Left forelimb (tissue), 1 donor: ENCODE measurements at regions not wholly inside any gene's neighbourhood (a gene's known extent, or its start where the extent isn't known, plus 50 kb on each side); places are given as distances from the start of the nearest gene placed in this dataset.

Experiments
- DNase-seq: peaks from one replicate; pipeline ENCODE4 v3.0.0-alpha.2; 2018; ENCODE audit warnings: low spot score

DNA sequence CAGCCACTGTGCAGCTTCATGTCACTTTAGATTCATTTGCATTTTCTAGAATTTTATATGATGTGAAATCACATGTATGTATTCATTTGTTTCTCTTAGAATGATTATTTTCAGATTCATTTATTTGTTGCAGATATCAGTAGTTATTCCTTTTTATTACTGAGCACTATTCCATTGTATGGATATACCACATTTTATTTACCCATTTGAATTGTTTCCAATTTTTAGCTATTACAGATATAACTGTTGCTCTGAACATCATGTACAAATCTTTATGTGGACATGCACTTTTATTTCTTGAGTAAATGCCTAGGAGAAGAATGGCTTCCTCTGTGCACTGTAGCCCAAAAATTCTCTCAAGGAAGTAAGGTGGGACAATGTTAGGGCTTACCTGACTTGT, 767.8 kb upstream of the FANCL start:
- DNase-seq: no peak

DNA sequence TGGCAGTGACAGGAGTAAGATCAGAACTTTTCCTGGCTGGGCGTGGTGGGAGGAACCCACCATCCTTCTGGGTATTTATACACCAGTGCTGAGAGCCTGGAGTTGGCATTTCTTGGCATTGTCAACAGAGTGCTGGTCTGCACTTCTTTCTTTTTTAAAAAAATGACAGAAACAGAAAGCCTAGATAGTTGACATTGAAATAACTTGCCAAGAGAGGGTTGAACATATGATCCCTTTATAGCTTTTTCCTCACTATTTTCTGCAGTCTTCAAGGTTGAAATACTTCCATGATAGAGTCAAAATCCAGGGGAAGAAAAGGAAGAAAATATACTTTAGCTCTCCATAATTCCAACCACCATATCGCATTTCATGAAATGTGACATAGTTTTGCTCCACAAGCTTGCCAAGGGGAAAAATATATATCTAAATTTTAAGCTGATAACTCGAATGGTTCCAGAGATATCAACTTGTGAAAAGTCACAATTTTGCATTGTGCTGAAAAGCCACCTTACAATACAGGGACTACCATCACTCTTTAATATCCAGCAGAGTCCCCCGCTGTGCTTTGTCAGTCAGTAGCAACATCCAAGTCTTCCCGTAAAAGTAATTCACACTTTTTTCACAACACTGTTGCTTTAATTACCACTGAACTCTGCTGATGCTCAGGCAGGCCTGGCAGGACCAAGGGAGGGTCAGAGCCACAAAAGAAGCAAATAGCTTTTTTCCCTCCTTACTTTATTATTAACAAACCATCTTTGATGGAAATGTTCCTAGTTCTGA, 764.9 kb upstream of the FANCL start:
- no peak for DNase-seq

DNA sequence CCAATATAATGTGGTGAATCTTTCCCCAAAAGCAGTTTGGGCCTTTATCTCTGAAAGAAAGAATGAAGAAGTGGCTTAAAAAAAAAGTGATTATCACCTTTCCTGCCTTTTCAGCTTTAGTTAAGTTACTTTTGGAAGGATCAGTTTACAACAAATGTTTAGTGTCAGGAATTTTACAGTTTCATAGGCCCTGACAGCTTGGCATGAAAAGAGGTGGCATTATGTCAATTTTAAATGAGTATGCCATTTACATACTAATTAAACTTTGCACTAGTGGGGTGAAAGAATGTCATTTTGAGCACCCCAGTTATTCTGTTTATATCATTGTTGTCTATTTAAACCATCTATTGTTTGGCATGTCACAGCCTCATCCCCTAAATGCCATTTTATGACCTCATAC, 763.5 kb upstream of the FANCL start:
- DNase-seq: no peak

DNA sequence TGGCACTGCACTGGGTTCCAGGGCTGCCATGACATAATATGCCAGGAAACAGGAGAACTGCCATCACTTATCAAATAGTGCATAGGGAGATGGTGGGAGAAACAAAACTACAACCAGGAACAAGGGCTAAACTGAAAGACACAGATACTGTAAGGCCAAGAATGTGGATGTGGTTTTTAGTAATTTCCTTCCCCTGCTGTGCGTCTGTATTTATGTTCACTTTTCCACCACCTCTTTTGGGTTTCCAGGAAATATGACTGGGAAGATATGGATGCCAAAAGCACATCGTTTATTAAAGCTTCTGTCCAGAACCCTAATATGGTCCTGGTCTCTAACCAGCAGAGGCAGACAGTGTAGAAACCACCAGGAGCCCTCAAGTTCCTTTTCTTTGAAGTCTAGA, 759.7 kb upstream of the FANCL start:
- no peak for DNase-seq

DNA sequence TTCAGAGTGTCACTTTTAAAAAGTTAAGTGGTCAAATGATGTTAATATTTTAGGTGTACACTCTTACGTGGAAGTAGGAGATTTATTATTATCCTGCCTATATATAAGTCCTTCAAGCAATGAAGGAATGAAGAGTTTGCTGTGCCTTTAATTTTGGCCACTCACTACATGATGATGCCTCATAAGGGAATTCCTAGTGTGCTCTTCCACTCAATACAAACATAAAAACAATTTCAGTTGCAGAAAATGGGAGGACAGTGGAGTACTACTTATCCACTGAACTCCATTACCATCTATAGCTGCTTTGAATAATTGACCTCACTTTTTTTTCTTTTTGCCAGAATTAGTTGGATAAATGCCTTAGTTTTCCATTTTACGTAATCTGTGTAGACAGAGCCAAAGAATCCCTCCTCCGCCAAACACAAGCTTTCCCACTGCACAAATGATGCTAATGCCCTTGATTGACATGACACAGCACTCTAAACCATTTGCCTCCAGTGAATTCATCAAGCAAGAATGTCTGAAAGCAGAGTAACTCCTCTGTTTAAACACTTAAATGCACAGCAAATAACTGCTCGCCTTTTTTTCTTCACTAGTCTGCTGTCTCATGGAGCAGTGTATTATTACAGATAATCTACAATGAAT, 751.1 kb upstream of the FANCL start:
- no peak for DNase-seq

DNA sequence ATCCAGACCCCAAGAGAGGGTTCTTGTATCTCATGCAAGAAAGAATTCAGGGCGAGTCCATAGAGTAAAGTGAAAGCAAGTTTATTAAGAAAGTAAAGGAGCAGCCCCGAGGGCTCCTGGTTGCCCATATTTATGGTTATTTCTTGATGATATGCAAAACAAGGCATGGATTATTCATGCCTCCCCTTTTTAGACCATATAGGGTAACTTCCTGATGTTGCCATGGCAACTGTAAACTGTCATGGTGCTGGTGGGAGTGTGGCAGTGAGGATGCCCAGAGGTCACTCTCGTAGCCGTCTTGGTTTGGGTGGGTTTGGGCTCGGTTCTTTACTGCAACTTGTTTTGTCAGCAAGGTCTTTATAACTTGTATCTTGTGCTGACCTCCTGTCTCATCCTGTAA, 750.2 kb upstream of the FANCL start:
- no peak for DNase-seq

DNA sequence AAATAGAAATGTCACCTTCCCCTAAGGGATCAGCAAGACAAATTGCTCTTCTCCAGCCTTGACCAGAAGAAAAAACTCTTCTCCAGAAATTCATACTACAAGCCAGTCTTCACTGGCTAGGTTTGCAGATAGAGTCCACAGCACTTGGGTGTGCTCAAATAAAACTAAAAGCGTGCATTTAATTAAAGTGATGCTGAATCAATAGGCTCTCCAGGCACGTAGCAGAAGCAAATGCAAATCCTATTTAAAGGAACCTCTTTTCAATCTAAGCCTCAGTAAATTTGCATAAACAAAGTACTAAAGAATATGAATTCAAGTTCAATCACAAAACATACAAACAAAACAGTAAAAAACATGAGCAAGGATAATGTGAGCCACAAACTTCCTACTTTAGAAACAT, 744.4 kb upstream of the FANCL start:
- no peak for DNase-seq

DNA sequence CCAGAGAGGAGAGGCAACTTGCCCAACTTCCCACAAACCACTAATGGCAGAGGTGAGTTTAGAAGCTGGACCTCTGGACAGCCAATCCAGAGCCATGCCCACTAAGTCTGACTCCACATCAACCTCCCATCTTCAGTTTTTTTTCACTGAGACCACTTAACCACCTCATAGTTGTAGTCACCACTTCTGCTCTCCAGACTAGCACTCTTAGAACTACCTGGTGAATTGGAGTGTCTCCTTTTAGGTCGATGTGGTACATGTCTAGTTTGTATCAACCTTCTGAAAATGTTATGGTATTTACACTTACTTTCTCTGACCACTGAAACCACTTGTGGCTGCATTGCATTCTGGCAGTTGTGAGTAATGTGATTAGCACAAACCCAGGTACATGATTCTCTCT, 743.6 kb upstream of the FANCL start:
- no peak for DNase-seq

DNA sequence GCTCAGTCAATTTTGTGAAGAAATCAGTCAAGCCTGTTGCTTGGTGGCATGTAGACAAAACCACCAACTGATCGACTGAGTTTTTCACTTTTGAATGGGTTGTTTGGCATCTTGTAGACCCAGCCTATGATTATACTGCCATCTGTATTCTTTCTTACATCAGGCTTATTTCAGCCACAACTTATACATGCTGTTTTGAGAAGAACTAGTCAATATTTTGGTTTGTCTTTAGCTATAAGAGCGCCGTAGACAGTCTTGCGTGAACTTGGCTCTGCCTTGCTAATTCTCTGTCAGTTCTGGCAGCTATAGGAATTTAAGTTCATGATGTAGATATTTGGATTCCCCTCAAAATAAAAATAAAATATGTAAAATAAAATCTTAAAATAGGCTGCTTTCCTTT, 742.0 kb upstream of the FANCL start:
- no peak for DNase-seq

DNA sequence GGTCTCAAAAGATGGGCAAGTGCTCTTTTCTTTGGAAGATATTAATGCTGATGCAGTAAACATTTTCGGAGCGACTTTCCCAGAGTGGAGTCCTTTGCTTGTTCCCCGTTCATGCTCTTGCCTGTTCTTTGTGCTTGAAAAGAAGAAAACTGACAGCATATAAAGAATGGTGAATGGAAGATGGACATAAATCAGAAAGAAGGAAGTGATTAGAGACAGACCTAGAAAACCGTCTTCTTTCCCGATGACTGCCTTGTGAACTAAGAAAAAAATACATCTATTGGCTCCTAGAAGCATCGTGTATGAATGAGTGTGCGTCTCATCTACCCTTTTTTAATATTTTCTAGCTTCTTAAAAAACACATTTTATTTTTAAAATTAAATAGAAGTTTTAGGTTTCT, 740.1 kb upstream of the FANCL start:
- no peak for DNase-seq

DNA sequence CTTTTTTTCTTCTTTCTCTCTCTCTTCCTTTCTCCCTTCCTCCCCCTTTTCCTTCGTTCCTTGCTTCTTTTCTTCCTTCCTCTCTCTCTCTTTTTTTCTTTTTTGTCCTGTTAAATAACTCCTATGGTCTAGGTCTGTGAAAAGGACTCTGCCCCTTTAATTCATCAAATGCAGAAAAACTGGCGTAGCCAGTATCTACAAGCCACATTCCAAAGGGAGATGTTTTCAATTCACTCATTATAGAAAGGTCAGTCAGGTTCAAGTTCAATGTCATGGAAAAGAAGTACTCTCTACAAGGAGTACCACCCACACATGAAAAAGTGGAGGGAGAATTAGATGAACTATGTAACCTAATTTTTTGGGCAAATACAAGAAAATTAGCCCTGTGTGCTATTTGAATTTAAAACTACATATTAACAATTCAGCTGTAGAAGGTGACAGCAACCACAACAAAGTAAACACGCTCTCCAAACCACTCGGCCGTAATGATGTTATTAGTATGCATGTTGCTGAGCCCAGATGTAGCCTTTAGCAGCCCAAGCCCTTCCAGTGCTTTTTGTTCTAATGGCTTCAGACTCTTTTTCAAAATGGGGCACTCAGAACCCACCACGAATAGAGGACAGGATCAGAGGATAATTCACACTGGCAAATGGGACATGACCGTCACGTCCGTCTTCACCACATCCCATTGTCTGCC, 735.4 kb upstream of the FANCL start:
- DNase-seq: no peak

DNA sequence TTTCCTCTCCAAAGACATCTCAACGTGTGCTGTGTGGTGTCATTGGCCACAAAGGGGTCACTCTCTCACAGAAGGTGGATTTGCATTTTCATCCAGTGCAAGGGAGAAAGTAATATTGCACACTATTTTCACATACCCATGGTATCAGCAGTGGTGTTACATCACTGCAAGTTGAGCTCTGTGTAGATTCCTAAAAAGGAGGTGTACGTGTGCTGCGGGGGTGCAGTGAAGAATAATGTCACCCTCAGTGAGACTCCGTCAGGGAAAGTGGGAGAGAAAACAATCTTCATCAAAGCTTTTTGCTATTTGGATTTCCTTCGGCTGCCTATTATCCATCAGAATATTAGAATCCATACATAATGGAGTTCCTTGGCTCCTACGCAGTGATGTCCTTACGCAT, 733.8 kb upstream of the FANCL start:
- no peak for DNase-seq

DNA sequence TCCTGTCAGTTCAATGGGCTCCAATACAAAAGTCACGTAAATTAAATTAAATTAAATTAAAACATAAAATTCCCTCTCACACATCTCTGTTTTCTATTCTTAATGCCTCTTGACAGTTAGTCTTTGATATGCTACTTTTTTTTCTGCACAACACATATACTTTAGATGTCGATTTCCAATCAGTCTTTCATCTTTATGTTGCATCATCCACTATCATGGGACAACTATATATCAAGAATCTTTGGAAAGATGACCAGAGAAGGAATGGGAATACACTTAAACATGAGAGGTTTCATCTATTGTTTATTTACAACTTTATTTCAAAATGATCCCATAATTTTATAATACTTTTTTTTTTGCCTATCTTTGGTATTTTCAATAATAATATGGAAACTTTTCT, 733.3 kb upstream of the FANCL start:
- no peak for DNase-seq

DNA sequence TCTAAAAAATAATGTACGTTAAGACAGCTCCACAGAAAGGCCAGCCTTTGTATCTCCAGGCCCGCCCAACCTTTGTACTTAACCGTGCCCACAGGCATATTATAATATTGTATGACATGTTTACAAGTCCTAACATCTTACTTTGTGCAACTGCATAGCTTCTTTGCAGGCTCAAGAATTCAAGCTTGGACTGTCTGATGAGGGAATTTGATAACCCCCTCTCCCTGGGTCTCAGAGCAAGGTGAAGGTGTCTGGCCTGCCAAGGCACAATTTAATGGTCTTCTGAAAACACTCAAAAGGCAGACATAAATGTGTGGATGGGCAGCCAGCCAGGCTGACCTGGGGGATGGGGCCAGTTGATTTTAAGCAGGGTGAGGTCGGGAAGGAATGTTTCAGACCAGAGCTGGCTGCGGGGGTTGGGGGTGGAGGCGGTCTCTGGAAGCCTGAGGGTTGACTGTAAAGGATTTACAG, 732.7 kb upstream of the FANCL start:
- no peak for DNase-seq

DNA sequence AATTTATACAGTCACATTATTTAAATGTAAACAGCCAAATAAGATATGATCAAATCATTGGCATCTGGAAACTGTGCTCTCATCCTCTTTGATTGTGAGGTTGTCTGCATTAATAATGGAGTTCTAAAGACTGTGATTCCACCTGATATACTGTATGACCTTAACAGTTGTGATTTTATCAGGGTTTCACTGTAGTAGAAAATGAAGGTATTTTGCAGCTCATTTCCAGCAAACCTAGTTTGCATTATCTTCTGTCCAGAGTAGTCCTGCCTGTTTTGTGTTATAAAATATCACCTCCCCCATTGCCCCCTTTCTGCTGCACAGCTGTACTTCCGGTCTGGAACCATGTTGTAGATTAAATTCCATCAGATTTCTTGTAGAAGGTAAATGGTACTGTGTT, 731.6 kb upstream of the FANCL start:
- no peak for DNase-seq

DNA sequence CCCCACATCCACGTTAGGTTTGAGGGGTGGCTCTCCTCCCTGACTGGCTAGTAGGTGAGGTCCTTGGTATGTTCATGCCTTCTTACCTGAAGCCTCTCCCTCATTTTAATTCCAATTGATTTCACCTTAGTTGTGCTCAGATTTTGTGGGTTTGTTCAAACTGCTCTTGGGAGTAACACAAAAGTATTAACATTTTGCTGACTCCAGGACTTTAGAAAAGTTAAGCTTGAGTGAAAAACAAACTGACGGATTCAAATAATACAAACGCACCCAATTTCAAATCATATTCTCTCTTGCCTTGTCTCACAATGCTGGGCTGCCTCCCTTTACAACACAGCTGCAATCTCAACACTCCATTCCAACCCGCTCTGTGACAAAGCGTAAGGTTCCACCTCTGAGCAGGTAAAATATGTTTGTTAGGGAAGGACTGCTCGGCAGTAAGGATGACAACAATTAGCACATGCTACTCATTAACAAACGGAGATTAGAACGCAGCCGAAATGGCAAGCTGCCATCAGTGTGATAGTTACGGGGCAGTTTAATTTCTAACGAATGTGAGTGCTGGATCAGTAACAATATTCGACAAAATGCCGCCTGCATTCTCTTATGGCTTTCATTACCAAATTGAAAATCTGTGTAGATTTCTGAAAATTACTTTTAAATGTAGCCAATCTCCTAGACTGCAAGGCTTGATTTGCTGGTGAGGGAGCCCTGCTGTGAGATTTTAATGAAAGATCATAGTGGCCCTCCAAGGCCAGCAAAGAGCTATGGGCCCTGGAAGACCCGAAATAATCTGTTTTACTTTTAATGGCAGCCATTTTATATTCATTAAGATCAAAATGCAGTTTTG, 730.6 kb upstream of the FANCL start:
- DNase-seq: no peak

DNA sequence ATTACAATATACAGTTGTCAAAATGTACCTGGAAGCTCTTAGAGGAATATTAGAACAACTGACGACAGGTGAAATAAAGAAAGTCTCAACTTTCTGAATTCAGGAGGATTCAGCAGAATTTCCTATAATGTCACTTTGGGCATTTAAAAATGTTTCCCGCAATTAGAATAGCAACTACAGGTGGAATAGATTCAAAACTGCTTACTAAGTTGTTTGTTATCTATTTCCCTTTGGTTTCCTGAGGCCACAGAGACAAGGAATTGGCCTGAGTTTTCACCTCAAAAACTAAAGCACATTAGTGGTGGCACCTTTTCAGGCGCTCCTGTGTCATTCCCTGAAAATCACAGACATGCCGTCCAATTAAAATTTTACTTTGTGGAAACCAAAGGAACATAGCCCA, 729.2 kb upstream of the FANCL start:
- no peak for DNase-seq

DNA sequence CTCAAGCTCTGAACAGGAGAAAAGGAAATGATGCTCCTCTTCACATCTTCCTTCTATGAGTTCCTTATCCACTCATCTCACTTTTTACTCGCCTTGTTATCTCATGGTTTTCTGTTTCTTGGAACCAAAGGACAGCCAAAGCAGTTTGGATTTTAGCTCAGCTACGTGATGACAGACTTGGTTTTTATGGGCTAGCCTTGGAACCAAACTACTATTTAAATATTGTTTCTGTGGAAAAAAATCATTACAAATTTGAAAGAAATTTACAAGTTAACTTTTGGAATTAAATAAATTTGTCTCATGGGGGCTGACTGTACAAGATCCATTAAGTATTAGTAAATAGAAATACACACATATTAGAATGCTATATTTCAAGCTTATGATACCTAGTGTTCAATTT, 727.8 kb upstream of the FANCL start:
- DNase-seq: no peak

DNA sequence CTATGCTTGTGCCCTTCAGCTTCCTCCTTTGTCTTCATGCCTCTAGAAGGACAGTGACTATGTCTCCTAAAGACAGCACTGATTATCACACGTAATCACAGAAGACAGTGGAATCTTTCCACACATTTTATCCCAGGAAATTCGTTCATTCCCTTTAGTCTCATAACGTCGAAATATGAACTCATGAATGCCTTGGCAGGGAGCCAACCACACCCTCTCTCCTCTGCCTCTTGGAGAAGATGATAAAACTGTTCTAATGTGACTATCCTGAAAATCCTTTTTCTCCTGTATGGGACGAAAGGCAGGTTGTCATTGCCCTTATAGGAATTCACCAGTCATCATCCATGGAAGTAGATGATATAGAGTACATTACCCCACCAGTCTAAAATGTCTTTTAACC, 726.6 kb upstream of the FANCL start:
- DNase-seq: no peak

DNA sequence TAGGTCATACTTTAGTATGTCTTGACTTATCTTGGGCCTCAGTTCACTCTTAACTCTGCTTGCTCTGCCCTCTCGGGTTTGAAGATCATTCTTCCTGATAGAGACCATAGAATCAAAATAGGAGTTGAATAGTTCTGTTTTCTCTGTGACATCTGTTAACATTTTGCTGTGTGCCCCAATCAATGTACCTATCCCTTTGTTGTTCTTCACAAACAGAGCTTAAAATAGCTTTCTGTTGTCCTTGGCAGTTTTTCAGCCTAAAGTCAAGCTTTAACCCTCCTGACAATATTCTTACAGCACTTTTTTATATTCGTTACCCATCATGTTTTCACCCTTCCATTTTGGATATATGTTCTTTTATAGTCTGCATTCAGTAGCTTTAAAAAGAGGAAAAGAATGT, 724.5 kb upstream of the FANCL start:
- no peak for DNase-seq

DNA sequence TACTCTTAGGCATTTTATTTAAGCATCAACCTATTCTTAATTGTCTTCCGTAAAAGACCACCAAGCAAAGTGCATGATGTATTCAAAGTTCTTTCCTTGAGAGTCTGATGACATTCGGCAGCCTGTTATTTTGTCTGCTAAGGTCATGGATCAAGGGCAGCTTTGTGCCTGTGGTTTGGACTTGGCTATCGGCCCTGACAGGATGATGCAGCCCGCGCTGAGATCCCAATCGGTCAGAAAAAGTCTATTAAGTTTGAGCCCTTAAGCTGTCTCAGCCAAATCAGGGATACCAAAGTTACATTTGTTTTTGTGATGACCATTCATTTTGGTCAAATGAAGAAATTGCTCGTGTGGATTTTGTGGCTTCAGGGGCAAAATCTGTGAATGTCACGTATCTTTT, 718.9 kb upstream of the FANCL start:
- DNase-seq: no peak

DNA sequence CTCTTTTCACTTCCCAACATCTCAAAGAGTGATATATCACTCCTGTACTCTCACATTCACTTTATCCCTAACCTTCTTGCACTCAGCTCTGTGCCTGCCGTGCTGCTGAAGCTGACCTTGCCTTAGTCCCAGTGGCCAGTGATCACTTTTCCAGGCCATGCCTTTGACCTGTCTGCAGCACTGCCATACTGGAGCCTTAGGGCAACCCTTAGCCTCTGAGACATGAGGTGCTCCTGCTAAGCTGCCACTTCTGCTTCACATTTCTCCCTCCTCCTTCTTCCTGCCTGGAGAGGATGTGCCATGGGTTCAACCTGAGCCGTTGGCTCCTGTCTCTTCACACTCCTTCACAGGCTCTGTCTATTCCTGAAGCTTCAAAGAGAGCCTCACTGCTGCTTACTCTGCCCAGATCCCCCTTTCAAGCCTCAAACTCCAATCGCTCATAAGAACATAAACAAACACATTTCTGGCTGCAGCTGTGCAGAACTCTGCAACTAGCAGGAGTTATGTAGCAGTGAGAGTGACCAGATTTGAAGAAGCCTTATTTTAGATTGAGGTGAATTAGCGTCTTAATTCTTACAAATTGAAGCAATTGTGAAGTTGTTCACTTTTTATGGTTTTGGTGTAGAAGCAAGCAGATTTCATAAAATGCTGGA, 716.2 kb upstream of the FANCL start:
- no peak for DNase-seq
